Kidney (tissue), 13 donors: ENCODE measurements at regions not wholly inside any gene's neighbourhood (a gene's known extent, or its start where the extent isn't known, plus 50 kb on each side); places are given as distances from the start of the nearest gene placed in this dataset.
"Not testable (repeated sequence)": the region's sequence is repeated elsewhere in the genome, so short reads cannot be mapped to it uniquely, and the experiment has no call there.

Source experiments
- DNase-seq, 5 donors: peaks; one replicate each; pipeline ENCODE4 v3.0.0-alpha.2; 2013 to 2020
- FAIRE-seq: peaks from 2 replicates; lab custom pipeline; 2012; peaks lifted over from hg19 to GRCh38; lab: Jason Lieb, UNC
- H3K27ac ChIP-seq, 2 donors: one replicate each; pipeline ENCODE4 v1.7.0; 2013; ENCODE audit warnings: low read depth in 2 of 2, low read length in 2 of 2, inconsistent platforms in 1 of 2
- H3K27me3 ChIP-seq: one replicate; pipeline ENCODE4 v1.7.1; 2013; ENCODE audit warnings: low read length, inconsistent platforms; ENCODE audit not compliant: control insufficient read depth, insufficient read depth
- H3K36me3 ChIP-seq, 3 donors: one replicate each; pipeline versions ENCODE4 v1.7.0 to v1.7.1; 2013; ENCODE audit warnings: low read length in 3 of 3, control low read depth in 1 of 3, inconsistent platforms in 1 of 3; ENCODE audit not compliant: insufficient read depth in 3 of 3, control insufficient read depth in 2 of 3
- H3K4me1 ChIP-seq, 3 donors: one replicate each; pipeline versions ENCODE4 v1.7.0 to v1.7.1; 2013; ENCODE audit warnings: low read length in 3 of 3, inconsistent platforms in 1 of 3, low read depth in 1 of 3; ENCODE audit not compliant: control insufficient read depth in 2 of 3, insufficient read depth in 2 of 3
- H3K4me3 ChIP-seq, 3 donors: one replicate each; pipeline versions ENCODE4 v1.7.0 to v1.8.1; 2013; ENCODE audit warnings: low read length in 3 of 3, control low read depth in 1 of 3, inconsistent platforms in 1 of 3
- H3K9ac ChIP-seq, 3 donors: one replicate each; pipeline versions ENCODE4 v1.7.0 to v1.7.1; 2013; ENCODE audit warnings: low read length in 3 of 3, control low read depth in 1 of 3, inconsistent platforms in 1 of 3
- H3K9me3 ChIP-seq, 3 donors: one replicate each; pipeline versions ENCODE4 v1.7.0 to v1.7.1; 2013; ENCODE audit warnings: low read length in 3 of 3, control low read depth in 1 of 3, inconsistent platforms in 1 of 3; ENCODE audit not compliant: control insufficient read depth in 2 of 3, insufficient read depth in 1 of 3
- intact Hi-C: fragments of 100-400 bp; cut with DNase I; formaldehyde crosslinking; loops from one replicate; pipeline ENCODE4 v1.11.1; 2022
- TF ChIP-seq, protein P1 (sequence below): IDR thresholded peaks from 3 replicates; pipeline ENCODE4 v1.5.1; 2012; ENCODE audit warnings: mild to moderate bottlenecking, moderate library complexity, borderline replicate concordance; ENCODE audit not compliant: insufficient read depth; ENCODE audit errors: extremely low read depth
- donor health status: control.
- donor health status: control.
- donor health status: control.
- donor health status: control.
- donor health status: control.
- donor health status: DM: yes; HTN: yes; CAD: no.
- donor health status: Normal renal cell carcinoma (clear cell type).

DNA sequence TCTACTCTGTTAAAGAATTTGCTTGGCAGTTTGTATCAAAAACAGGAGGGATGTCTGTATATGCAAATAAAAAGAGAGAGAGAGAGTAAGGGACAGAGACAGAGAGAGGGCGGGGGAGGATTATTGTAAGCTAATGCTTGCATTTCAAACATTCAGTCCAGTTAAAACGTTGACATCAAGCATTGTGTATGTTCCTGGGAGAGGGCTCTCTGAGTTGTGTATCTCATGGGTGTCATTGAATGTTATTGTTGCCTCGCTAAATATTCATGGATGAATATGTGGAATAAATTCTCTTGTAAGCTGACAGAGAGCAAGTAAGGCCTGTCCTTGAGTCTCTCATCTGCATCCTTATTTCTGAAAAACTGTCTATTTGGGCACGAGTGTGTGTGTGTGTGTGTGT, 78.8 kb upstream of the VRK1 start:
- no peaks in the 10 kb centered on the region for H3K4me1 ChIP-seq
- TF ChIP-seq, protein P1, sequence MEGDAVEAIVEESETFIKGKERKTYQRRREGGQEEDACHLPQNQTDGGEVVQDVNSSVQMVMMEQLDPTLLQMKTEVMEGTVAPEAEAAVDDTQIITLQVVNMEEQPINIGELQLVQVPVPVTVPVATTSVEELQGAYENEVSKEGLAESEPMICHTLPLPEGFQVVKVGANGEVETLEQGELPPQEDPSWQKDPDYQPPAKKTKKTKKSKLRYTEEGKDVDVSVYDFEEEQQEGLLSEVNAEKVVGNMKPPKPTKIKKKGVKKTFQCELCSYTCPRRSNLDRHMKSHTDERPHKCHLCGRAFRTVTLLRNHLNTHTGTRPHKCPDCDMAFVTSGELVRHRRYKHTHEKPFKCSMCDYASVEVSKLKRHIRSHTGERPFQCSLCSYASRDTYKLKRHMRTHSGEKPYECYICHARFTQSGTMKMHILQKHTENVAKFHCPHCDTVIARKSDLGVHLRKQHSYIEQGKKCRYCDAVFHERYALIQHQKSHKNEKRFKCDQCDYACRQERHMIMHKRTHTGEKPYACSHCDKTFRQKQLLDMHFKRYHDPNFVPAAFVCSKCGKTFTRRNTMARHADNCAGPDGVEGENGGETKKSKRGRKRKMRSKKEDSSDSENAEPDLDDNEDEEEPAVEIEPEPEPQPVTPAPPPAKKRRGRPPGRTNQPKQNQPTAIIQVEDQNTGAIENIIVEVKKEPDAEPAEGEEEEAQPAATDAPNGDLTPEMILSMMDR: no peak
- intact Hi-C loops: no loop called here
- no peak overlapping the region for H3K27ac ChIP-seq
- DNase-seq (no peak), FAIRE-seq (no peak)
- no peaks in the 10 kb centered on the region for H3K9me3 ChIP-seq
- no peaks in the 10 kb centered on the region for H3K36me3 ChIP-seq
- no peak overlapping the region for H3K9ac ChIP-seq
- no peaks in the 10 kb centered on the region for H3K27me3 ChIP-seq
- no peak overlapping the region for H3K4me3 ChIP-seq

DNA sequence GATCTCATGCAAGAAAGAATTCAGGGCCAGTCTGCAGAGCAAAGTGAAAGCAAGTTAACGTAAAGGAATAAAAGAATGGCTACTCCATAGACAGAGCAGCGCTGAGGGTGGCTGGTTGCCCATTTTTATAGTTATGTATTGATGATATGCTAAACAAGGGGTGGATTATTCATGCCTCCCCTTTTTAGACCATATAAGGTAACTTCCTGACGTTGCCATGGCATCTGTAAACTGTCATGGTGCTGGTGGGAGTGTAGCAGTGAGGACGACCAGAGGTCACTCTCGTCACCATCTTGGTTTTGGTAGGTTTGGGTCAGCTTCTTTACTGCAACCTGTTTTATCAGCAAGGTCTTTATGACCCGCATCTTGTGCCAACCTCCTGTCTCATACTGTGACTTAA, 76.5 kb upstream of the VRK1 start:
- intact Hi-C loops, H3K4me1 ChIP-seq, H3K27ac ChIP-seq, DNase-seq, H3K4me3 ChIP-seq, H3K9ac ChIP-seq, H3K9me3 ChIP-seq, FAIRE-seq, H3K27me3 ChIP-seq, H3K36me3 ChIP-seq: not testable (repeated sequence)

DNA sequence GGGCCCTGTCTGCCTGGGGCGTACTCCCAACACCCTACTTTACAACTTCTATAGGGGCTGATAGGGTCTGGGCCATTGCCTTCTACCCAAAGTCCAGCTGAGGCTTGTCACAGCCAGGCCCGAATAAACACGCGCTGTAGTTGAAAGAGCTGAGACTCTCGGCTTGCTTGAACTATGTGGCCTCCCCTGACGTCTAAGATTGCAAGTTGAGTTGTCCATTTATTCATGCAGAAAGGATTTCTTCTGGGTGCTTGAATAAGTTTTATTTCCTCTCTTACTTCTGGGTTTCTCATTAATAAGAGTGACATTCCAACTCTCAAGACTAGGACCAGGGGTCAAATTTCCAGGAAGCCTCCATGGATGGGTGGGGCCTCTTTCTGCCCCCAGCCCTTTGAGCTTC, 74.4 kb upstream of the VRK1 start:
- no peak for FAIRE-seq

DNA sequence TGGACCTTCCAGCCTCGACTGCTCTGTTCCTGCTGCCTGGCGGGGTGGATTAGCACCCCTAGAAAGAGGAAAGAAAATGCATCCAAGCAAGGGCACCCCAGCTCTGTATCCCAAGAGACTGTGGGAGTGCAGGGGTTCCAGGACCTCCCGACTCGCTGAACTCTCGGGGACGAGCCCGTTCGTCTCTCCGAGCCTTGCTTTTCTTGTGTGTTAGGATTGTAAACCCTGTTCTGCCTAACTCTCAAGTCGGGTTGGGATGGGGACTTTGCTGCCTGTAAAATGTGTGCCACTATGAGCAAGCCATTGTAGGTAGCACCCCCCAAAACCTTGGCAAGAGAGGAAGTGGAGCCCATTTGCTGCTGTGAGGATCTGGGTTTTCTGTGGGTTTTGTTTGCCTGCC, 73.2 kb upstream of the VRK1 start:
- TF ChIP-seq, protein P1: no peak
- Histone ChIP-seq H3K36me3 (no peaks in the 10 kb centered on the region), H3K4me3 (no peak overlapping the region), H3K27me3 (no peaks in the 10 kb centered on the region), H3K9me3 (peaks cover 0 to 4% (median 0%) of the 10 kb centered on the region in 3 donors), H3K4me1 (no peaks in the 10 kb centered on the region), H3K27ac (no peak overlapping the region), H3K9ac (no peak overlapping the region)
- DNase-seq (no peak), FAIRE-seq (no peak)
- intact Hi-C loops: no loop called here

More for the DNA sequence above, 74.4 kb upstream of the VRK1 start:
- Histone ChIP-seq H3K9ac (no peak overlapping the region), H3K4me1 (no peaks in the 10 kb centered on the region), H3K27me3 (no peaks in the 10 kb centered on the region), H3K9me3 (peaks cover 0 to 4% (median 0%) of the 10 kb centered on the region in 3 donors), H3K36me3 (no peaks in the 10 kb centered on the region), H3K4me3 (no peak overlapping the region), H3K27ac (no peak overlapping the region)
- peak in 4 of 5 donors; percentile 66 to 91 (median 84) for DNase-seq
- intact Hi-C loops: no loop called here
- TF ChIP-seq, protein P1: no peak
